GM19239 (cell line): ENCODE measurements at regions not wholly inside any gene's neighbourhood (a gene's known extent, or its start where the extent isn't known, plus 50 kb on each side); places are given as distances from the start of the nearest gene placed in this dataset.

Source experiments
- DNase-seq: peaks from one replicate; pipeline ENCODE4 v3.0.0; 2011; ENCODE audit warnings: low spot score; ENCODE audit not compliant: insufficient read length
- FAIRE-seq: peaks from 2 replicates; lab custom pipeline; 2011; peaks lifted over from hg19 to GRCh38; lab: Jason Lieb, UNC

DNA sequence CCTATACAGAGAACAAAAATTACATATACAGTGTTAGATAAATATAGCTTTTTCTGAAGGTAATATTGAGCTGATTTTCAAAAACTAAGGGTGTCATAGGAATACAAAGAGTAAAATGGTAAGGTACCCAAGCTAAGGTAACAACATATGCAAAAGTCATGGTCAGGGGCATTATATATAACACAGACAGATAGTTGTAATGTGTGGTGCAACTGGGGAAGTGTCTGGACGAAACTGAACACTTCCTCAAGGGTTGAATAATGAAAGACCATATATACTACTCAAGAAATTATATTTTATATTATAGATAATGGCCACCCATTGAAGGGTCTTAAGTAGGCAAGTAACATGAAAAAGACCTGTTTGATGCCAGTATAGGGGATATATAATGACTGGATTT, 262.1 kb upstream of the CXXC4 start:
- FAIRE-seq (peak; percentile 28), DNase-seq (no peak)

DNA sequence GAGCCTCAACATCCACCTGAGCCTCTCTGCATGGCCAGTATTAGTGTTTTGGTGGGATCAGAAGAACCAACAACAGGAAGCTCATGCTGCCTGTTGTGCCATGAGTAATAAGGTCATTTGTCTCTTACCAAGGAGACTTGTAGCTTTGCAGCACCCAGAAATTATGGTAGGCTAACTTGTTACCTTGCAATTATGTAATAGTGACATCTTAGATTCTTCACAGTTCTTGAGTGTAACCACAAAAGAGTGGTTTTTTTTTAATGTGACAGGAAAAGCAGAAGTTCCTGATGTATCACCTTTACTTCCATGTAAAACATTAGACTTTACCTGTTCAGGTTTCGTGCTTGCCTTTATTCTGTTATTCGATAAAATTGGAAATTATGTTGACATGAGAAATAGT, 263.9 kb upstream of the CXXC4 start:
- FAIRE-seq (no peak), DNase-seq (no peak)

DNA sequence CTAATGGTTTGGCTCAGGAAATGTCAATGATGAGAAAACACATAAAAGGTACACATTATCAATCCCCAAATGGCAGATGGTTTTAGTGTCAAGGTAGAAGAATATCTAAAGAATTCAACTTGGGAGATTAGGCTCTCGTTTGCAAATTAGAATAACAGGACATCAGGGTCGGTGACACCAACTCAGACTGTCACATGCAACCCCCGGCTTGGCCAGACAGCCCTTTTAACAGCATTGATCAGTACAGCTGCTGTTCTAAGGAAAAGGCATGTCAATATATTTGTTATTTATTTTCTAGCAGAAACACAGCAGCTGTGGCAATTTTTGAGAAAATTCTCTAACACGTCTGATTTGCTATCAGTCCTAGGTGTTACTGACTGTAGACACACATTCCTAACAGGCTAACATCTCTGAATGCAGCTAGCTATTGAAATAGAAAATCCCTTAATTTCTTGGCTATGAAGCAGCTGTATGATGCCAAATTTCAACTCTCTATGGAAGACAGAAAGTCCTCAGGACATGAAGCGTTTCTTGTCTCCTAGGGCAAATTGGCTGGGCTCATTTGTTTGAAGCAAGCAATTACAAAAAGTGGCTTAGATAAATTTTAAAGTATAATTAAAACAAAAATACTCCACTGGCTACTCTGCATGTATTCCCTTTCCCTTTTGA, 269.0 kb upstream of the CXXC4 start:
- DNase-seq = no peak
- FAIRE-seq = no peak

- FAIRE-seq (no peak), DNase-seq (no peak)
Measured at GRCh38 chr4:104766676-104767075, 272.0 kb upstream of the CXXC4 start.

DNA sequence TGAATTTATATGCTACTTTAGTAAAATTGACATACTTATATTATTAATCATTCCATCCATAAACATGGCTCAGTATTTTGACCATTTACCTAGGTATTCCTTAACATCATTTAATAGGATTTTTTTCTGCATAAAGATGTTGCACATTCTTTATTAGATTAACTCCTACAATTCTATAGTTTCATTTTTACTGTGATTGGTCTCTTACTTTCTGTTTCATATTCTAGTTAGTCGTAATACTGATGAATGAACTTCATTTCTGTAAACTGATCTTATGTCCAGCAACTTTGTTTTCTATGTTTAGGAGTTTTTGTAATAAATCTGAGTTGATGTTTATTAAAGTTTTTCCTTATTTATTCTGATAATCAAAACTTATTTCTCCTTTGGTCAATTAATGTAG, 278.2 kb upstream of the CXXC4 start:
- DNase-seq (no peak), FAIRE-seq (peak; percentile 89)

GRCh38 chr4:104795264-104795939, 300.7 kb upstream of the CXXC4 start:
- DNase-seq = no peak
- no peak for FAIRE-seq

- DNase-seq (no peak), FAIRE-seq (no peak)
Measured at GRCh38 chr4:104811727-104812126, 317.0 kb upstream of the CXXC4 start.

DNA sequence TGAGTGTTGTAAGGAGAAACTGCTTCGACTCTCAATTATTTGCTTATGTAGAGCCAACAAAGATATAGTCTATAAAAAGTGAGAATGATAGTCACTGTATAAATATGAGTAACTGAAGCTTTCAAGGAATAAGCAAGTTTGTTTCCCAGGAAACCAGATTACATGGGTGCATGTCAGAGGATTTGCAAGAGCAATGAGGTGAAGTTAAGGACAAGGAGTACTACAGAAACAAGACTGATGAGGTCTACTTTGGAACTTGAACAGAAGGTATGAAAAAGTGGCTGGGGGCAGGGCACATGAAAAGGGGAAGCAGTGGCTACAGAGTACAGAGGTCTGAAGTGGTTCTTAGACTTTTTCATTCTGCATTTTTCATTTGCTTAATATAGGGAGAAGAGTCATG, 321.0 kb upstream of the CXXC4 start:
- no peak for DNase-seq
- peak; percentile 33 for FAIRE-seq

- FAIRE-seq (no peak), DNase-seq (no peak)
Measured at GRCh38 chr4:104818579-104818978, 323.9 kb upstream of the CXXC4 start.

GRCh38 chr4:104826171-104826570, 320.5 kb upstream of the TET2 start:
- FAIRE-seq = peak; percentile 33

GRCh38 chr4:104829761-104830160, 316.9 kb upstream of the TET2 start:
- FAIRE-seq (no peak), DNase-seq (no peak)

More at GRCh38 chr4:104826171-104826570, 320.5 kb upstream of the TET2 start:
- DNase-seq = no peak

DNA sequence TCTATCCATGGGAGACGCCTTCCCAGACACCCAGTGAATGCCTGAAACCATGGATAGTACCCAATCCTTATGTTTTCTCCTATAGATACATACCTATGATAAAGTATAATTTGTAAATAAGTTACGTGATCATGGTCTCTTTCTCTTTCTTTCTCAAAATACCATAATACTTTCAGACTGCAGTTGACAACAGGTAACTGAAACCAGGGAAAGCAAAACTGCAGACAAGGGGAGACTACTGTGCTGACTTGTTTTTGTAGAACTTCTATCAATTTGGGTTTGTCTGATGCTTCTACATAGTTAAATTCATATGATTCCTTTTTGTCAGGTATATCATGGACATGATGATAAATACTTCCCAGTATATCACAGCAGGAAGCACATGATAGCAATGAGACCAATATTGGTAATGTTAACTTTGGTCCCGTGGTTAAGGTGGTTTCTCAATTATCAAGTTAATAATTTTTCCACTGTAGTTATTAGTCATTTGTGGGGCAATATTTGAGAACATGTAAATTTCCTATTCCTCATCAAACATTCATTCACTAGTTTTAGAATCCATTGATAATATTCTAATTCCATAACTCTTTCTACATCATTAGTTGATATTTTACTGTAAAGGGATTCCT, 298.0 kb upstream of the TET2 start:
- FAIRE-seq (peak; percentile 47), DNase-seq (no peak)

GRCh38 chr4:104859601-104860237, 287.0 kb upstream of the TET2 start:
- FAIRE-seq (no peak), DNase-seq (no peak)

DNA sequence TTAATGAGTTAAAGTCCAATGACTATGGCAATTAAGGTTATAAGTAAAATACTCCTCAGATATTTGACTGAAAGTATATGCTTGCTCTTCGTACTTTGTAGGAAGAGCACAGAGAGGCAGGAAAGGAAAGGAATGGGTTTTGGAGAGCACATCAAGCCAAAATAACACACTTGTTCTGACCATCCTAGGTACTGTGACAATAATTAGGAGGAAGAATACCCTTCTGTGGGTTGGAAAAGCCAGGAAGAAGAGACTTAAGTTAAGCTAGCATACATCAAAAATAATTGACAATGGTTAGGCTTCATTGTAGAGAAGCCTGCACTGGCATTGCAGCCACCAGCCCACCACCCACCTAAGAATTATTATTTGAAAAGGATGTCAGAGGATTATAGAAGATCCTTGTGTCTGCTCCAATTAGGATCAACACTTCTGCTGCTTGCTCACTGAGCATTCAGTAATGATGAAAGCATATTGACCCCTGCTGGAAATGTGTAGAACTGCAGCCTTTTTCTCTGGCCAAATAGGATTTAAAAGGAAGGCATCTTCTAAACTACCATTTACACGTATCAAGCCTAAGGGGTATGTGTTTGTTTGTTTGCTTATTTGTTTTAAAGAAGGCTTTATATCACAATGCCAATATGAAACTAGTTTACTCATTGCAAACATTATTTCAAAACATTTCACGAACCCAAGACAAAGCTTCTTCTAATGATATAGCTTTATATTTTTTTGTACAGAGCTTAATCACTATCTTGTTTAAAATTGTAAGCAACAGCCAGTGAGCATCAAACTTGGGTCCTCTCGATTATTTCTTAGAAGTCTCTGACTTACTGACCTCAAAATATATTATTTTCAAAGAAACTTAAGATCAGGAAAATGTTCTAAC, 286.2 kb upstream of the TET2 start:
- DNase-seq = peak; percentile 28
- FAIRE-seq = peak; percentile 94

- peak; percentile 33 for FAIRE-seq
- DNase-seq = no peak
Measured at GRCh38 chr4:104866809-104867208, 279.9 kb upstream of the TET2 start.

GRCh38 chr4:104868533-104868932, 278.1 kb upstream of the TET2 start:
- no peak for DNase-seq

GRCh38 chr4:104868958-104869357, 277.7 kb upstream of the TET2 start:
- DNase-seq (no peak), FAIRE-seq (peak; percentile 89)

More at GRCh38 chr4:104868533-104868932, 278.1 kb upstream of the TET2 start:
- FAIRE-seq = no peak

GRCh38 chr4:104869831-104870230, 276.8 kb upstream of the TET2 start:
- DNase-seq (no peak), FAIRE-seq (no peak)

DNA sequence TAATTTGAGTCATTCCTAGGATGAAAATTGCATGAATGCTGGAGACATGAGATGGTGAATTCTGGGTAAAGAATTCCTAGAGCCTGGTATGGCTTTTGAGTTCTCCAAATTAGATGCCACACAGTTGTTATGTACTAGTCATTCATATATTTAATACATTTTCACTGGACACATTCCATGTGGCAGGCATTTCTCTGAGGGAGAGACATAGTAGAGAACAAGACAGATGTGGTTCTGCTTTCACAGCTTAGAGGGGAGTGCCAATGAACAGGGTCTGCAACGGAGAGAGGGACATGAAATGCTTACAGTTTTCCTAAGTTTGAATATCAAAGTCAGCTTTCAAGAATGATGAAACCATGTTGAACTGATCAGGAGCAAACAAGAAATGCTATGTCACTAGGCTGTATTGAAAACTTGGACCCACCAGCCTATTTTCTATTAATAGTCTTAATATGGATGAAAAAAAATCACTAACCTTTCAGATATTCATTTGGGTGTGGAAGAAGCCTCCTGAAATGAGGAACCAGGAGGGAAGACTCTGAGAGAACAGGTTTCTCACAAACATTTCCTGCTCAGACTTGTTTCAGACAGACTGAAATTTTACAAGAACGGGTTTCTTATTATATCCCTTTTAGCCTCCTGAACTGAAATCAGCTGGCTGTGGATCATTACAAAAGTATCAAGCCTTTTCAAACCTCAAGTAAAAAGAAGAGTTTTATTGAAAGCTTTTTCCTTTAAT, 276.0 kb upstream of the TET2 start:
- FAIRE-seq = peak; percentile 79
- no peak for DNase-seq
